Activated CD8-positive, alpha-beta memory T cell treated with anti-CD3 and anti-CD28 coated beads, Interleukin-2, amount 10 ng/mL, durations not matched to agents 7 days and 5 days (primary cell): ENCODE measurements at regions not wholly inside any gene's neighbourhood (a gene's known extent, or its start where the extent isn't known, plus 50 kb on each side); places are given as distances from the start of the nearest gene placed in this dataset.
"Not testable (repeated sequence)": the region's sequence is repeated elsewhere in the genome, so short reads cannot be mapped to it uniquely, and the experiment has no call there.

Experiments used
- ATAC-seq: fragments of 150-1000 bp; cut with Tn5 transposase; one replicate; pipeline ENCODE4 v1.10.0; 2021; ENCODE audit warnings: moderate library complexity
- CTCF ChIA-PET: fragments of 350-600 bp; sonication (Branson Sonifier 250); formaldehyde crosslinking; loops from one replicate; lab custom pipeline; 2021; ENCODE audit warnings: antibody characterized with exemption; lab: Charles Lee
- DNase-seq: peaks from one replicate; pipeline ENCODE4 v3.0.0-alpha.2; 2020
- H3K27ac Mint-ChIP-seq: one replicate; pipeline ENCODE4 v1.8.0; 2021; ENCODE audit warnings: mild to moderate bottlenecking, mixed read lengths
- H3K27me3 Mint-ChIP-seq: one replicate; pipeline ENCODE4 v1.8.0; 2021; ENCODE audit warnings: mixed read lengths
- H3K36me3 Mint-ChIP-seq: one replicate; pipeline ENCODE4 v1.8.0; 2021; ENCODE audit warnings: mild to moderate bottlenecking, mixed read lengths
- H3K4me1 Mint-ChIP-seq: one replicate; pipeline ENCODE4 v1.8.0; 2021; ENCODE audit warnings: mixed read lengths
- H3K4me3 Mint-ChIP-seq: one replicate; pipeline ENCODE4 v1.8.0; 2021; ENCODE audit warnings: mild to moderate bottlenecking, moderate library complexity, mixed read lengths
- H3K9me3 Mint-ChIP-seq: one replicate; pipeline ENCODE4 v1.8.0; 2022; ENCODE audit warnings: low read depth, mixed read lengths

DNA sequence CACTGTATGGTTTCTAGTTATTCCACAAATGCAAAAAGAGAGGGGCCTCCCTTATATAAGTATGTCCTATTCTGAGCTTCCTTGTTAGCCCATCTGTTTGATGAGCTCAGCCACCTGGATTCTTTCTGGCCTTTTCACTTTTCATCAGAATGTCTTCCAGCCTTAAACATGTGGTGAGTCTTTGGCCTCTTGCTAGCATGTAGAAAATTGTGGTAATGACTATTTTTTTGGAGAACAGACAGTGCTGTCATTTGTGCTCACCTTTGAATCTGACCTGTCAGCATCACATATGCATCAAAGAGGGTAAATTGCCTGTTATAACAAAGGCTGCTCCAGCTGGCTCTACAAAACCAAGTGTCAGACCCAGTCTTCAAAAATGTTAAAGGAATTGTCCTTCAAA, 558.7 kb downstream of the RAB38 start:
- Mint-ChIP-seq H3K36me3 (no peaks in the 10 kb centered on the region), H3K27ac (no peak overlapping the region), H3K4me3 (no peak overlapping the region), H3K4me1 (no peaks in the 10 kb centered on the region), H3K9me3 (peaks cover 5% of the 10 kb centered on the region), H3K27me3 (no peaks in the 10 kb centered on the region)
- CTCF ChIA-PET: no interaction called here
- ATAC-seq (no peak), DNase-seq (no peak)

DNA sequence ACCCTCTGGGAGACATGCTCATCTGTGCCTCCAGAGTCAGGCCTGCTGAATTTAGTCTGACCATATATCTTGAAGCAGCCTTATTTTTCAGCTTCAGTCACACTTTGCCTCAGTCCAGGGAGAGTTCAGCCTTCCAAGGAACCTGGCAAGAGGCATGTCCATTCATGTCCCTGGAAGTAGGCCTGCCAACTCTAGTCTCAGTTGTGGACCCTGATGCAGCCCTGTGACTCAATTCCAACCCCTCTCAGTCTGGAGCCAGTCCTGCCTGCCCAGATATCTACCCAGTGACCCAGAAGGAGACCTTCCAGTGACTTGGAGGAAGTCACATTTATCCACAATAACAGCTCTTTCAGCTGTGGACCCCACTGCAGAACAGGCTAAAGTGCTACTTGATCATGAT, 566.6 kb downstream of the TMEM135 start:
- DNase-seq (no peak), ATAC-seq (no peak)
- Mint-ChIP-seq H3K27ac (no peak overlapping the region), H3K9me3 (peaks cover 2% of the 10 kb centered on the region), H3K36me3 (no peaks in the 10 kb centered on the region), H3K27me3 (no peaks in the 10 kb centered on the region), H3K4me3 (no peak overlapping the region), H3K4me1 (no peaks in the 10 kb centered on the region)
- CTCF ChIA-PET: no interaction called here

- DNase-seq (no peak), ATAC-seq (no peak)
- CTCF ChIA-PET: no interaction called here
- Mint-ChIP-seq H3K4me1 (no peaks in the 10 kb centered on the region), H3K27me3 (no peaks in the 10 kb centered on the region), H3K9me3 (peaks cover 2% of the 10 kb centered on the region), H3K36me3 (no peaks in the 10 kb centered on the region), H3K27ac (no peak overlapping the region), H3K4me3 (no peak overlapping the region)
Observed at GRCh38 chr11:87603887-87604286, 566.2 kb downstream of the TMEM135 start.

- Mint-ChIP-seq H3K4me3 (no peak overlapping the region), H3K4me1 (no peaks in the 10 kb centered on the region), H3K27me3 (no peaks in the 10 kb centered on the region), H3K9me3 (peaks cover 2% of the 10 kb centered on the region), H3K36me3 (no peaks in the 10 kb centered on the region), H3K27ac (no peak overlapping the region)
- CTCF ChIA-PET: no interaction called here
- no peak for ATAC-seq
- no peak for DNase-seq
Observed at GRCh38 chr11:87602776-87603175, 565.0 kb downstream of the TMEM135 start.

DNA sequence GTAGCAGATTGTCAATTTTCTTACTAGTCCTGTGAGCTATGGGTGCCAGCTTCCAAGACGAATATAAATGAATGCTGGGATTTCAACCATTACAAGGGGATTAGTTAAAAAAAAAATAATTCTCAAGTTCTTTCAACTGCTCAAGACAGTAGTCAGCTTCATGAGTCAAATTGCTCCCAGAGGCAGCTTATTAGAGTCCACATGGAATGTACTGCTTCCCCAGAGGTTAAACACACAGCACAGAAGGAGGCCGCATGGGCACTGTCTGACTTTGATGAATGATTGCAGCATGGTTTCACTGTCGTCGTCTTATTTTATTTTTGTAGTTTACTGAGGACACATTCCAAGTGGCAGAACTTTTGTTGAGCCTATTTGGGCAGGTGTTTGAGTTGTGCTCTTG, 563.2 kb downstream of the TMEM135 start:
- H3K4me1 Mint-ChIP-seq: no peaks in the 10 kb centered on the region
- ATAC-seq (no peak), DNase-seq (no peak)
- H3K27me3 Mint-ChIP-seq: no peaks in the 10 kb centered on the region
- no peak overlapping the region for H3K4me3 Mint-ChIP-seq
- CTCF ChIA-PET: no interaction called here
- H3K36me3 Mint-ChIP-seq: no peaks in the 10 kb centered on the region
- H3K27ac Mint-ChIP-seq: no peak overlapping the region
- H3K9me3 Mint-ChIP-seq: peaks cover 2% of the 10 kb centered on the region

- H3K9me3 Mint-ChIP-seq: no peaks in the 10 kb centered on the region
- CTCF ChIA-PET: no interaction called here
- H3K27ac Mint-ChIP-seq: no peak overlapping the region
- ATAC-seq: no peak
- no peaks in the 10 kb centered on the region for H3K4me1 Mint-ChIP-seq
- H3K36me3 Mint-ChIP-seq: no peaks in the 10 kb centered on the region
- no peaks in the 10 kb centered on the region for H3K27me3 Mint-ChIP-seq
- DNase-seq: no peak
- H3K4me3 Mint-ChIP-seq: no peak overlapping the region
Observed at GRCh38 chr11:87597725-87598124, 560.0 kb downstream of the TMEM135 start.

GRCh38 chr11:87596176-87596575, 558.4 kb downstream of the TMEM135 start:
- no peaks in the 10 kb centered on the region for H3K27me3 Mint-ChIP-seq
- ATAC-seq (no peak), DNase-seq (no peak)
- no peaks in the 10 kb centered on the region for H3K36me3 Mint-ChIP-seq
- H3K4me1 Mint-ChIP-seq: no peaks in the 10 kb centered on the region
- no peaks in the 10 kb centered on the region for H3K9me3 Mint-ChIP-seq
- CTCF ChIA-PET: no interaction called here
- H3K4me3 Mint-ChIP-seq: no peak overlapping the region
- H3K27ac Mint-ChIP-seq: no peak overlapping the region

DNA sequence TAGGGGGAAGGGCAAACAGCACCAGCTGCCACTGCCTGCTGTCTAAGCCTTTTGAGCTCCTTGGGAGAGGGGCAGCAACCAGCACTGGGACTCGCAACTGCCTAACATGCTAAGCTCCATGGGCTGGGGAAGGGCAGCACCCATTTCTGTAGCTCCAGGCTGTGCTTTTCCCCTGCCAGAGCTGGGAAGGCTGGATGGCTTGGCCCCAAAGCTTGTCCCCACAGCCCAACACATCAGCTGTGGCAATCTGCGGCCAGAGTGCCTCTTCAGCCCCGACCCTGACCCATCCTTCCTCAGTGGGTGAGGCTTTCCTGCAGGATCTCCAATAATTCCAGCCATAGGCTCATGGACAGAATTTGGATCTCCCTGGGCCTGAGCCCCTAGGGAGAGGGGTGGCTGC, 551.3 kb downstream of the TMEM135 start:
- DNase-seq: no peak
- H3K27ac Mint-ChIP-seq: no peak overlapping the region
- H3K36me3 Mint-ChIP-seq: no peaks in the 10 kb centered on the region
- CTCF ChIA-PET: no interaction called here
- ATAC-seq: no peak
- no peaks in the 10 kb centered on the region for H3K27me3 Mint-ChIP-seq
- H3K4me1 Mint-ChIP-seq: no peaks in the 10 kb centered on the region
- no peak overlapping the region for H3K4me3 Mint-ChIP-seq
- peaks cover 2% of the 10 kb centered on the region for H3K9me3 Mint-ChIP-seq

DNA sequence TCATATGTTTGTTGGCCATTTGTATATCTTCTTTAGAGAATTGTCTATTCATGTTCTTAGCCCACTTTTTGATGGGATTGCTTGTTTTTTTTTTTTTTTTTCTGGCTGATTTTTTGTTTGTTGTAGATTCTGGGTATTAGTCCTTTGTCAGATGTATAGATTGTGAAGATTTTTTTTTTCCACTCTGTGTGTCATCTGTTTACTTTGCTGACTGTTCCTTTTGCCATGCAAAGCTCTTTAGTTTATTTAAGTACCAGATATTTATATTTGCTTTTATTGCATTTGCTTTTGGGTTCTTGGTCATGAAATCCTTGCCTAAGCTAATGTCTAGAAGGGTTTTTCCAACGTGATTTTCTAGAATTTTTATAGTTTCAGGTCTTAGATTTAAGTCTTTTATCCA, 547.9 kb downstream of the TMEM135 start:
- H3K27ac Mint-ChIP-seq, CTCF ChIA-PET, H3K4me1 Mint-ChIP-seq, H3K9me3 Mint-ChIP-seq, H3K4me3 Mint-ChIP-seq, H3K36me3 Mint-ChIP-seq, ATAC-seq, H3K27me3 Mint-ChIP-seq, DNase-seq: not testable (repeated sequence)

DNA sequence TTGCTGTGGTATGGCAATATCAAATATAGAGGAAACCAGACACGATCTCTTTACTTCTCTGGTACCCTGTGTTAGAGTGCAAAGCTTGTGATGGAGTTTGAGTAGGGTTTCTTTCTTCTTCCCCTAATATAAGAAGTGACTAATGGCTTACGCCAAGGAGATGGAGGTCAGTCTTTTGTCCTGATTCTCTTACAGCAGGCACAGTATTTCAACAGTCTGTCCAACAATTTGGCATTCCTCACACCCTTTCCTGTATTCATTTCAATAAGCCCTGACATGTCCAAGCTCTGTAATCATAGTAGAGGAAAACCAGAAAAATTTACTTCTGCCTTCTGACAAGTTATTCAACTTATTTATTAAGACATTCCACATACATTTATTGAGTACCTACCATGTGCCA, 546.2 kb downstream of the TMEM135 start:
- no peaks in the 10 kb centered on the region for H3K4me1 Mint-ChIP-seq
- H3K27me3 Mint-ChIP-seq: no peaks in the 10 kb centered on the region
- H3K9me3 Mint-ChIP-seq: no peaks in the 10 kb centered on the region
- H3K27ac Mint-ChIP-seq: no peak overlapping the region
- DNase-seq: no peak
- no peak for ATAC-seq
- no peaks in the 10 kb centered on the region for H3K36me3 Mint-ChIP-seq
- CTCF ChIA-PET: no interaction called here
- no peak overlapping the region for H3K4me3 Mint-ChIP-seq

DNA sequence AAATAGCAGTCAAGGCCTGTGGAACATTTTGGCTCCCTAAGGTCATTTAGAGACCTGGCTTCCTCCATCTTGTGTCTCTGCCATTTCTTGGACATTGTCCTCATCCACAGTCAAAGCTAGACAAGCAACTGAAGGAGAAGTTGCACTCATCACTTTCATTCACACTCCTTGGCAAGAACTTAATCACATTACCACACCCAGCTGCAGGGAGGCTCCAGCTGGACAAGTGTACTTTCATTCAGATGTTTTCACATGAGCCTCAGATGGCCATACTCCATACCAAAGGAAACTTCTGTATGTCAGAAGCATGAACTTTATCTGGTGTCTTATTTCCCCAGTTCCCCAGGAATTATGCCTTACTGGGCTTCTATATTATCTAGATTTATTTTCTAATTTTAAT, 537.4 kb downstream of the TMEM135 start:
- Mint-ChIP-seq H3K36me3 (no peaks in the 10 kb centered on the region), H3K9me3 (no peaks in the 10 kb centered on the region), H3K4me3 (no peak overlapping the region), H3K27ac (no peak overlapping the region), H3K4me1 (no peaks in the 10 kb centered on the region), H3K27me3 (no peaks in the 10 kb centered on the region)
- CTCF ChIA-PET: no interaction called here
- ATAC-seq (no peak), DNase-seq (no peak)

GRCh38 chr11:87574193-87574592, 536.5 kb downstream of the TMEM135 start:
- DNase-seq (no peak), ATAC-seq (no peak)
- no peaks in the 10 kb centered on the region for H3K9me3 Mint-ChIP-seq
- H3K27me3 Mint-ChIP-seq: no peaks in the 10 kb centered on the region
- H3K27ac Mint-ChIP-seq: no peak overlapping the region
- no peak overlapping the region for H3K4me3 Mint-ChIP-seq
- no peaks in the 10 kb centered on the region for H3K4me1 Mint-ChIP-seq
- CTCF ChIA-PET: no interaction called here
- no peaks in the 10 kb centered on the region for H3K36me3 Mint-ChIP-seq

DNA sequence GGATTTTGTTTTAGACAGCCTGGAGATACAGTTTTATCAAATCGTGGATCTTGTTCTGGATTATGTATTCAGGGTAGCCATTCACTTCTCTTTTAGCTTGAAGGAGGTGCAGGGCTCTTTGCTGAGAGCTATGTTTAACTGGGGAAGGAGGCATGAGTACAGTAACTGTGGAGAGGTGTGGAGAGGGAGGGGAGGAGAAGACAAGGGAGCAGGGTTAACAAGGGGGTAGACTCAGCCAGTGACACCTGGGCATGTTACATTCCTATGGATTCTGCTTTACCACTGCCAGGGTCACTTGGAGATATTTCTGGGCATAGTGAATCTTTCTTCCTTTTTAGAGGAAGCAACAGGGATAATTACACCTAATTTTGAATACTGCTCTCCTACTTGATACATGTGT, 536.0 kb downstream of the TMEM135 start:
- DNase-seq: no peak
- no peaks in the 10 kb centered on the region for H3K4me1 Mint-ChIP-seq
- ATAC-seq: no peak
- H3K9me3 Mint-ChIP-seq: no peaks in the 10 kb centered on the region
- H3K36me3 Mint-ChIP-seq: no peaks in the 10 kb centered on the region
- CTCF ChIA-PET: no interaction called here
- no peaks in the 10 kb centered on the region for H3K27me3 Mint-ChIP-seq
- H3K27ac Mint-ChIP-seq: no peak overlapping the region
- no peak overlapping the region for H3K4me3 Mint-ChIP-seq

- H3K4me3 Mint-ChIP-seq: no peak overlapping the region
- ATAC-seq (no peak), DNase-seq (no peak)
- no peaks in the 10 kb centered on the region for H3K9me3 Mint-ChIP-seq
- H3K27ac Mint-ChIP-seq: no peak overlapping the region
- H3K36me3 Mint-ChIP-seq: no peaks in the 10 kb centered on the region
- CTCF ChIA-PET: no interaction called here
- no peaks in the 10 kb centered on the region for H3K27me3 Mint-ChIP-seq
- no peaks in the 10 kb centered on the region for H3K4me1 Mint-ChIP-seq
Observed at GRCh38 chr11:87572881-87573280, 535.1 kb downstream of the TMEM135 start.

DNA sequence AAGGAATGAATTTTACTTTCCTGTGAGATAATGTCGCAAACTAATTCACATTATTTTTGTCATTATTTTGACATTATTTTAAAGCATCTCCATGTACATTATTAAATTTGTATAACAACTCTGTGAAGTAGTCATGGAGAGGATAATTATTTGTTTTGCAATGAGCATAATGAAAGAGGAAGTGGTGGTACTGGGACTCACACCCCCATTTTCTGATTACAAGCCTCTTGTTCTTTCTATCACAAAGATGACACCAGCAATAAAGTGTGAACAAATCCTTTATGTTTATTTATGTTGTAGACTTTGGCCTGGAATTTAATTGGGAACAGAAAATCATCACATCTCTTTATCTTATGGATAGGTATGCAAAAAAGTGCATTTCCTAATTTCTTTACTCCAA, 522.6 kb downstream of the TMEM135 start:
- no peaks in the 10 kb centered on the region for H3K27me3 Mint-ChIP-seq
- H3K4me3 Mint-ChIP-seq: no peak overlapping the region
- H3K9me3 Mint-ChIP-seq: no peaks in the 10 kb centered on the region

More for the DNA sequence above, 522.6 kb downstream of the TMEM135 start:
- H3K27ac Mint-ChIP-seq: no peak overlapping the region
- H3K4me1 Mint-ChIP-seq: no peaks in the 10 kb centered on the region
- CTCF ChIA-PET: no interaction called here
- ATAC-seq (no peak), DNase-seq (no peak)
- H3K36me3 Mint-ChIP-seq: no peaks in the 10 kb centered on the region
